ENCODE measurements at regions not wholly inside any gene's neighbourhood (a gene's known extent, or its start where the extent isn't known, plus 50 kb on each side); places are given as distances from the start of the nearest gene placed in this dataset.

- no peak for TF ChIP-seq POLR2A (IDR thresholded peaks at IDR 0.05)
- no peak for TF ChIP-seq CTCF (IDR thresholded peaks at IDR 0.05)
Measured at GRCh38 chr4:13087041-13087440, 397.1 kb downstream of the RAB28 start.
